ENCODE measurements at regions not wholly inside any gene's neighbourhood (a gene's known extent, or its start where the extent isn't known, plus 50 kb on each side); places are given as distances from the start of the nearest gene placed in this dataset.
"Not testable (repeated sequence)": the region's sequence is repeated elsewhere in the genome, so short reads cannot be mapped to it uniquely, and the experiment has no call there.

- no peak for DNase-seq
Observed at GRCh38 chr21:18970416-18970815, 566.8 kb upstream of the TMPRSS15 start.

- no peak for DNase-seq
Observed at GRCh38 chr21:18970941-18971340, 567.4 kb upstream of the TMPRSS15 start.

- no peak for DNase-seq
Observed at GRCh38 chr21:18985584-18985983, 582.0 kb upstream of the TMPRSS15 start.

- no peak for DNase-seq
Observed at GRCh38 chr21:18986197-18986596, 582.6 kb upstream of the TMPRSS15 start.

GRCh38 chr21:18987520-18988026, 584.0 kb upstream of the TMPRSS15 start:
- peak; percentile 23 for DNase-seq

GRCh38 chr21:18989953-18990495, 586.4 kb upstream of the TMPRSS15 start:
- no peak for DNase-seq

GRCh38 chr21:18991846-18992245, 588.3 kb upstream of the TMPRSS15 start:
- no peak for DNase-seq

- DNase-seq: no peak
Observed at GRCh38 chr21:19010251-19010650, 606.7 kb upstream of the TMPRSS15 start.

- no peak for DNase-seq
Observed at GRCh38 chr21:19010996-19011395, 607.4 kb upstream of the TMPRSS15 start.

GRCh38 chr21:19011451-19011850, 607.9 kb upstream of the TMPRSS15 start:
- no peak for DNase-seq

- no peak for DNase-seq
Observed at GRCh38 chr21:19013916-19014315, 610.3 kb upstream of the TMPRSS15 start.

- DNase-seq: no peak
Observed at GRCh38 chr21:19018529-19018928, 614.9 kb upstream of the TMPRSS15 start.

GRCh38 chr21:19022978-19023377, 619.4 kb upstream of the TMPRSS15 start:
- no peak for DNase-seq

- no peak for DNase-seq
Observed at GRCh38 chr21:19026911-19027310, 623.3 kb upstream of the TMPRSS15 start.

GRCh38 chr21:19029816-19030215, 626.2 kb upstream of the TMPRSS15 start:
- no peak for DNase-seq

- no peak for DNase-seq
Observed at GRCh38 chr21:19031953-19032352, 628.4 kb upstream of the TMPRSS15 start.

- no peak for DNase-seq
Observed at GRCh38 chr21:19034041-19034440, 630.5 kb upstream of the TMPRSS15 start.

- DNase-seq: no peak
Observed at GRCh38 chr21:19034560-19034959, 631.0 kb upstream of the TMPRSS15 start.

GRCh38 chr21:19045876-19046275, 642.3 kb upstream of the TMPRSS15 start:
- DNase-seq: no peak

GRCh38 chr21:19048098-19048672, 644.6 kb upstream of the TMPRSS15 start:
- no peak for DNase-seq

GRCh38 chr21:19049567-19049966, 646.0 kb upstream of the TMPRSS15 start:
- no peak for DNase-seq

- no peak for DNase-seq
Observed at GRCh38 chr21:19065164-19065563, 661.6 kb upstream of the TMPRSS15 start.

- no peak for DNase-seq
Observed at GRCh38 chr21:19076031-19076430, 672.4 kb upstream of the TMPRSS15 start.

GRCh38 chr21:19109694-19110093, 706.1 kb upstream of the TMPRSS15 start:
- DNase-seq: no peak

GRCh38 chr21:19119259-19119658, 715.7 kb upstream of the TMPRSS15 start:
- DNase-seq: not testable (repeated sequence)

Data from NCI-H1092 treated with DMSO at 0.1 percent for 48 hours (cell line).